ENCODE measurements at regions not wholly inside any gene's neighbourhood (a gene's known extent, or its start where the extent isn't known, plus 50 kb on each side); places are given as distances from the start of the nearest gene placed in this dataset.

- Histone ChIP-seq H3K27ac (no peak overlapping the region), H3K4me3 (no peak overlapping the region), H3K4me1 (replicated peaks in 1 of 2) (peaks cover 6 to 28% of the 10 kb centered on the region in 2 donors)
- whole genome bisulfite sequencing, 10 experiments = 0 to 100% (median 40%) methylated on average over 1 to 3 of the region's 3 CpGs; no CpG with 5 or more reads in 1 of the 10 experiments
- ATAC-seq (replicated peaks in 6 of 8) = peak in 5 of 8 experiments; percentile 19 to 67 (median 61)
- in situ Hi-C loops (cut with MboI; ENCODE audit: low pct_unique_long_range_greater_than_20kb in 2 of 9, low sequenced_read_pairs in 9 of 9, unreplicated experiment in 9 of 9) = no loop called here
Observed at GRCh38 chr2:221662689-221663391, 90.7 kb upstream of the EPHA4 start.

- 0 to 67% (median 14%) methylated on average over 1 of the region's 1 CpG; no CpG with 5 or more reads in 5 of the 10 experiments for WGBS, 10 experiments
- H3K4me3 ChIP-seq = no peak overlapping the region
- in situ Hi-C loops (cut with MboI; ENCODE audit: low pct_unique_long_range_greater_than_20kb in 2 of 9, low sequenced_read_pairs in 9 of 9, unreplicated experiment in 9 of 9) = no loop called here
- H3K27ac ChIP-seq = no peak overlapping the region
- peaks cover 7 to 9% of the 10 kb centered on the region in 2 donors for H3K4me1 ChIP-seq (replicated peaks in 1 of 2)
- ATAC-seq (replicated peaks in 6 of 8) = peak in 1 of 8 experiments; percentile 18
Observed at GRCh38 chr2:221657806-221658205, 85.7 kb upstream of the EPHA4 start.

GRCh38 chr2:221655300-221655699 is 83.2 kb upstream of the EPHA4 start:
- no peak overlapping the region for H3K4me3 ChIP-seq
- H3K27ac ChIP-seq = no peak overlapping the region
- H3K4me1 ChIP-seq (replicated peaks in 1 of 2) = peaks cover 6 to 7% of the 10 kb centered on the region in 2 donors
- ATAC-seq (replicated peaks in 6 of 8) = peak in 1 of 8 experiments; percentile 80
- in situ Hi-C loops (cut with MboI; ENCODE audit: low pct_unique_long_range_greater_than_20kb in 2 of 9, low sequenced_read_pairs in 9 of 9, unreplicated experiment in 9 of 9) = no loop called here
- WGBS, 10 experiments = 0 to 51% (median 37%) methylated on average over 1 to 3 of the region's 3 CpGs; no CpG with 5 or more reads in 4 of the 10 experiments

- no peak for ATAC-seq (replicated peaks in 6 of 8)
- Histone ChIP-seq H3K27ac (no peak overlapping the region), H3K4me1 (replicated peaks in 1 of 2) (peaks cover 22 to 28% of the 10 kb centered on the region in 2 donors), H3K4me3 (no peak overlapping the region)
- WGBS, 10 experiments = 0 to 71% (median 40%) methylated on average over 1 of the region's 1 CpG; no CpG with 5 or more reads in 6 of the 10 experiments
- in situ Hi-C loops (cut with MboI; ENCODE audit: low pct_unique_long_range_greater_than_20kb in 2 of 9, low sequenced_read_pairs in 9 of 9, unreplicated experiment in 9 of 9) = no loop called here
Observed at GRCh38 chr2:221653182-221653581, 81.1 kb upstream of the EPHA4 start.

- WGBS, 10 experiments = 31 to 90% (median 65%) methylated on average over 2 to 5 of the region's 5 CpGs; no CpG with 5 or more reads in 4 of the 10 experiments
- ATAC-seq (replicated peaks in 6 of 8) = peak in 4 of 8 experiments; percentile 14 to 78 (median 64)
- Histone ChIP-seq H3K27ac (peak overlapping the region; percentile 35 to 52), H3K4me3 (no peak overlapping the region), H3K4me1 (replicated peaks in 1 of 2) (peaks cover 16 to 23% of the 10 kb centered on the region in 2 donors)
- in situ Hi-C loops (cut with MboI; ENCODE audit: low pct_unique_long_range_greater_than_20kb in 2 of 9, low sequenced_read_pairs in 9 of 9, unreplicated experiment in 9 of 9) = no loop called here
Observed at GRCh38 chr2:221649051-221649775, 77.1 kb upstream of the EPHA4 start.

GRCh38 chr2:221642447-221642846 is 70.3 kb upstream of the EPHA4 start:
- Histone ChIP-seq H3K27ac (no peak overlapping the region), H3K4me1 (replicated peaks in 1 of 2) (no peaks in the 10 kb centered on the region), H3K4me3 (no peak overlapping the region)
- no peak for ATAC-seq (replicated peaks in 6 of 8)
- 40 to 100% (median 80%) methylated on average over 1 to 3 of the region's 3 CpGs; no CpG with 5 or more reads in 4 of the 10 experiments for WGBS, 10 experiments
- in situ Hi-C loops (cut with MboI; ENCODE audit: low pct_unique_long_range_greater_than_20kb in 2 of 9, low sequenced_read_pairs in 9 of 9, unreplicated experiment in 9 of 9) = no loop called here

GRCh38 chr2:221641181-221641871 is 69.2 kb upstream of the EPHA4 start:
- H3K4me1 ChIP-seq (replicated peaks in 1 of 2) = no peaks in the 10 kb centered on the region
- WGBS, 10 experiments = 31 to 100% (median 92%) methylated on average over 2 to 10 of the region's 13 CpGs; no CpG with 5 or more reads in 1 of the 10 experiments
- in situ Hi-C loops (cut with MboI; ENCODE audit: low pct_unique_long_range_greater_than_20kb in 2 of 9, low sequenced_read_pairs in 9 of 9, unreplicated experiment in 9 of 9) = no loop called here
- no peak for ATAC-seq (replicated peaks in 6 of 8)
- no peak overlapping the region for H3K27ac ChIP-seq
- H3K4me3 ChIP-seq = no peak overlapping the region

- H3K4me1 ChIP-seq (replicated peaks in 1 of 2) = no peaks in the 10 kb centered on the region
- no peak for ATAC-seq (replicated peaks in 6 of 8)
- H3K27ac ChIP-seq = no peak overlapping the region
- in situ Hi-C loops (cut with MboI; ENCODE audit: low pct_unique_long_range_greater_than_20kb in 2 of 9, low sequenced_read_pairs in 9 of 9, unreplicated experiment in 9 of 9) = no loop called here
- 25 to 80% (median 80%) methylated on average over 1 of the region's 1 CpG; no CpG with 5 or more reads in 7 of the 10 experiments for WGBS, 10 experiments
- H3K4me3 ChIP-seq = no peak overlapping the region
Observed at GRCh38 chr2:221640686-221641085, 68.6 kb upstream of the EPHA4 start.

GRCh38 chr2:221637851-221638250 is 65.7 kb upstream of the EPHA4 start:
- WGBS, 10 experiments = 27 to 100% (median 67%) methylated on average over 1 to 2 of the region's 2 CpGs
- in situ Hi-C loops (cut with MboI; ENCODE audit: low pct_unique_long_range_greater_than_20kb in 2 of 9, low sequenced_read_pairs in 9 of 9, unreplicated experiment in 9 of 9) = no loop called here
- no peak for ATAC-seq (replicated peaks in 6 of 8)
- H3K4me3 ChIP-seq = no peak overlapping the region
- no peaks in the 10 kb centered on the region for H3K4me1 ChIP-seq (replicated peaks in 1 of 2)
- H3K27ac ChIP-seq = no peak overlapping the region

GRCh38 chr2:221635949-221636348 is 63.8 kb upstream of the EPHA4 start:
- Histone ChIP-seq H3K4me1 (replicated peaks in 1 of 2) (no peaks in the 10 kb centered on the region), H3K27ac (no peak overlapping the region), H3K4me3 (no peak overlapping the region)
- in situ Hi-C loops (cut with MboI; ENCODE audit: low pct_unique_long_range_greater_than_20kb in 2 of 9, low sequenced_read_pairs in 9 of 9, unreplicated experiment in 9 of 9) = no loop called here
- peak in 1 of 8 experiments; percentile 37 for ATAC-seq (replicated peaks in 6 of 8)

- in situ Hi-C loops (cut with MboI; ENCODE audit: low pct_unique_long_range_greater_than_20kb in 2 of 9, low sequenced_read_pairs in 9 of 9, unreplicated experiment in 9 of 9) = no loop called here
- ATAC-seq (replicated peaks in 6 of 8) = no peak
- H3K27ac ChIP-seq = no peak overlapping the region
- no peak overlapping the region for H3K4me3 ChIP-seq
- H3K4me1 ChIP-seq (replicated peaks in 1 of 2) = no peaks in the 10 kb centered on the region
- 13 to 100% (median 63%) methylated on average over 1 to 5 of the region's 5 CpGs; no CpG with 5 or more reads in 2 of the 10 experiments for WGBS, 10 experiments
Observed at GRCh38 chr2:221629468-221629867, 57.4 kb upstream of the EPHA4 start.

- Histone ChIP-seq H3K4me1 (replicated peaks in 1 of 2) (no peaks in the 10 kb centered on the region), H3K27ac (no peak overlapping the region), H3K4me3 (no peak overlapping the region)
- ATAC-seq (replicated peaks in 6 of 8) = no peak
- in situ Hi-C loops (cut with MboI; ENCODE audit: low pct_unique_long_range_greater_than_20kb in 2 of 9, low sequenced_read_pairs in 9 of 9, unreplicated experiment in 9 of 9) = no loop called here
- WGBS, 10 experiments = 14 to 100% (median 93%) methylated on average over 1 of the region's 1 CpG; no CpG with 5 or more reads in 4 of the 10 experiments
Observed at GRCh38 chr2:221624475-221624874, 52.4 kb upstream of the EPHA4 start.
